CD4-positive, alpha-beta T cell (primary cell): ENCODE measurements at regions not wholly inside any gene's neighbourhood (a gene's known extent, or its start where the extent isn't known, plus 50 kb on each side); places are given as distances from the start of the nearest gene placed in this dataset.

Experiments
- ATAC-seq: fragments of 200-7000 bp; cut with Tn5 transposase; one replicate; pipeline ENCODE4 v1.10.0; 2022; ENCODE audit warnings: mild to moderate bottlenecking; ENCODE audit not compliant: poor library complexity
- CTCF ChIA-PET: fragments of 350-600 bp; sonication (Branson Sonifier 250); formaldehyde crosslinking; loops from one replicate; lab custom pipeline; 2021; ENCODE audit warnings: antibody characterized with exemption, inconsistent platforms; lab: Charles Lee
- POLR2A ChIA-PET: fragments of 350-600 bp; sonication (Branson Sonifier 250); formaldehyde crosslinking; loops from one replicate; lab custom pipeline; 2021; ENCODE audit warnings: antibody characterized with exemption, inconsistent platforms; lab: Charles Lee
- DNase-seq, 14 experiments: peaks; one replicate each; pipeline ENCODE4 v3.0.0-alpha.2; 2013 to 2020; ENCODE audit warnings: mixed read lengths in 2 of 14
- H3K27ac ChIP-seq, 2 donors: one replicate each; pipeline versions ENCODE4 v1.5.1 to v1.7.0; 2013; ENCODE audit warnings: low read length in 2 of 2, low read depth in 1 of 2, mild to moderate bottlenecking in 1 of 2
- H3K27me3 ChIP-seq, 2 experiments: 1 replicate in 1 of 2; 2 replicates in 1 of 2; pipeline versions ENCODE4 v1.6.1 to v1.7.0; 2013; ENCODE audit warnings: low read length in 2 of 2, control low read depth in 1 of 2, mild to moderate bottlenecking in 1 of 2, moderate library complexity in 1 of 2; ENCODE audit not compliant: insufficient read depth in 2 of 2, control insufficient read depth in 1 of 2
- H3K36me3 ChIP-seq: one replicate; pipeline ENCODE4 v1.6.1; 2013; ENCODE audit warnings: low read length, control low read depth; ENCODE audit not compliant: insufficient read depth
- H3K4me1 ChIP-seq: one replicate; pipeline ENCODE4 v1.6.1; 2013; ENCODE audit warnings: low read length, control low read depth; ENCODE audit not compliant: insufficient read depth
- H3K4me3 ChIP-seq: one replicate; pipeline ENCODE4 v1.5.1; 2013; ENCODE audit warnings: mild to moderate bottlenecking, low read length, moderate library complexity
- H3K9me3 ChIP-seq, 2 experiments: 1 replicate in 1 of 2; 2 replicates in 1 of 2; pipeline versions ENCODE4 v1.6.1 to v1.7.0; 2013; ENCODE audit warnings: low read length in 2 of 2, mild to moderate bottlenecking in 2 of 2, control low read depth in 1 of 2, moderate library complexity in 1 of 2; ENCODE audit not compliant: control insufficient read depth in 1 of 2, insufficient read depth in 1 of 2
- H3K27ac Mint-ChIP-seq: one replicate; pipeline ENCODE4 v1.8.0; 2020; ENCODE audit warnings: mixed read lengths
- H3K27me3 Mint-ChIP-seq: one replicate; pipeline ENCODE4 v1.8.0; 2021; ENCODE audit warnings: mixed read lengths
- H3K36me3 Mint-ChIP-seq: one replicate; pipeline ENCODE4 v1.8.0; 2021; ENCODE audit warnings: low read depth, mixed read lengths
- H3K4me1 Mint-ChIP-seq: one replicate; pipeline ENCODE4 v1.8.0; 2021; ENCODE audit warnings: low read depth, mixed read lengths
- H3K4me3 Mint-ChIP-seq: one replicate; pipeline ENCODE4 v1.8.0; 2020; ENCODE audit warnings: mild to moderate bottlenecking, mixed read lengths
- H3K9me3 Mint-ChIP-seq: one replicate; pipeline ENCODE4 v1.8.0; 2020; ENCODE audit warnings: mixed read lengths
- CTCF ChIP-seq: fragments of 200-600 bp; IDR thresholded peaks from one replicate; pipeline ENCODE4 v1.8.0; 2022; ENCODE audit warnings: antibody characterized with exemption, mild to moderate bottlenecking
- intact Hi-C, 2 experiments: fragments of 100-400 bp; cut with DNase I in 1 of 2; cut with micrococcal nuclease in 1 of 2; formaldehyde crosslinking; loops; one replicate each; pipeline versions ENCODE4 v1.15.1 to v1.9.0; 2023 to 2025; cut with DNase I, micrococcal nuclease

- intact Hi-C loops = no loop called here
- H3K27me3 Mint-ChIP-seq = no peaks in the 10 kb centered on the region
Observed at GRCh38 chr6:15763364-15763763, 100.5 kb upstream of the DTNBP1 start.

GRCh38 chr6:15761045-15761502 is 98.2 kb upstream of the DTNBP1 start:
- Histone ChIP-seq H3K36me3 (no peaks in the 10 kb centered on the region), H3K27me3 (no peaks in the 10 kb centered on the region), H3K4me3 (no peak overlapping the region), H3K4me1 (no peaks in the 10 kb centered on the region), H3K9me3 (peaks cover 0 to 7% of the 10 kb centered on the region in 2 experiments), H3K27ac (no peak overlapping the region)
- DNase-seq (no peak), ATAC-seq (no peak)
- H3K4me3 Mint-ChIP-seq = no peak overlapping the region
- no peaks in the 10 kb centered on the region for H3K4me1 Mint-ChIP-seq
- no peaks in the 10 kb centered on the region for H3K9me3 Mint-ChIP-seq
- CTCF ChIA-PET = no interaction called here
- intact Hi-C loops = no loop called here
- POLR2A ChIA-PET = no interaction called here
- H3K36me3 Mint-ChIP-seq = no peaks in the 10 kb centered on the region
- TF ChIP-seq CTCF = no peak
- no peaks in the 10 kb centered on the region for H3K27me3 Mint-ChIP-seq
- no peak overlapping the region for H3K27ac Mint-ChIP-seq

More at GRCh38 chr6:15763364-15763763, 100.5 kb upstream of the DTNBP1 start:
- DNase-seq (no peak), ATAC-seq (no peak)
- Histone ChIP-seq H3K9me3 (peaks cover 0 to 7% of the 10 kb centered on the region in 2 experiments), H3K4me1 (no peaks in the 10 kb centered on the region), H3K36me3 (no peaks in the 10 kb centered on the region), H3K4me3 (no peak overlapping the region), H3K27me3 (no peaks in the 10 kb centered on the region), H3K27ac (no peak overlapping the region)
- CTCF ChIA-PET = no interaction called here
- H3K36me3 Mint-ChIP-seq = no peaks in the 10 kb centered on the region
- H3K27ac Mint-ChIP-seq = no peak overlapping the region
- H3K4me1 Mint-ChIP-seq = no peaks in the 10 kb centered on the region
- no peaks in the 10 kb centered on the region for H3K9me3 Mint-ChIP-seq
- POLR2A ChIA-PET = no interaction called here
- TF ChIP-seq CTCF = no peak
- no peak overlapping the region for H3K4me3 Mint-ChIP-seq

- Histone ChIP-seq H3K36me3 (no peaks in the 10 kb centered on the region), H3K9me3 (peaks cover 0 to 7% of the 10 kb centered on the region in 2 experiments), H3K27me3 (no peaks in the 10 kb centered on the region), H3K27ac (no peak overlapping the region), H3K4me3 (no peak overlapping the region), H3K4me1 (no peaks in the 10 kb centered on the region)
- POLR2A ChIA-PET = no interaction called here
- Mint-ChIP-seq H3K9me3 (no peaks in the 10 kb centered on the region), H3K27me3 (no peaks in the 10 kb centered on the region), H3K4me1 (no peaks in the 10 kb centered on the region), H3K27ac (no peak overlapping the region), H3K4me3 (no peak overlapping the region), H3K36me3 (no peaks in the 10 kb centered on the region)
- CTCF ChIA-PET = no interaction called here
- no peak for TF ChIP-seq CTCF
- ATAC-seq (no peak), DNase-seq (no peak)
- intact Hi-C loops = no loop called here
Observed at GRCh38 chr6:15758631-15759215, 95.9 kb upstream of the DTNBP1 start.
